IgD-negative memory B cell (primary cell): ENCODE measurements at regions not wholly inside any gene's neighbourhood (a gene's known extent, or its start where the extent isn't known, plus 50 kb on each side); places are given as distances from the start of the nearest gene placed in this dataset.

Experiments
- H3K27ac Mint-ChIP-seq, 3 donors: one replicate each; pipeline ENCODE4 v1.8.0; 2020 to 2022; ENCODE audit warnings: mild to moderate bottlenecking in 3 of 3, mixed read lengths in 3 of 3, moderate library complexity in 1 of 3
- H3K27me3 Mint-ChIP-seq: one replicate; pipeline ENCODE4 v1.8.0; 2021; ENCODE audit warnings: mixed read lengths
- H3K36me3 Mint-ChIP-seq: one replicate; pipeline ENCODE4 v1.8.0; 2020; ENCODE audit warnings: mild to moderate bottlenecking, mixed read lengths
- H3K4me1 Mint-ChIP-seq, 3 donors: one replicate each; pipeline ENCODE4 v1.8.0; 2020 to 2022; ENCODE audit warnings: mixed read lengths in 3 of 3, mild to moderate bottlenecking in 1 of 3
- H3K4me3 Mint-ChIP-seq, 4 donors: one replicate each; pipeline ENCODE4 v1.8.0; 2020 to 2022; ENCODE audit warnings: mild to moderate bottlenecking in 4 of 4, mixed read lengths in 4 of 4, moderate library complexity in 3 of 4
- H3K9me3 Mint-ChIP-seq, 3 donors: one replicate each; pipeline ENCODE4 v1.8.0; 2020 to 2021; ENCODE audit warnings: mixed read lengths in 3 of 3, mild to moderate bottlenecking in 1 of 3

DNA sequence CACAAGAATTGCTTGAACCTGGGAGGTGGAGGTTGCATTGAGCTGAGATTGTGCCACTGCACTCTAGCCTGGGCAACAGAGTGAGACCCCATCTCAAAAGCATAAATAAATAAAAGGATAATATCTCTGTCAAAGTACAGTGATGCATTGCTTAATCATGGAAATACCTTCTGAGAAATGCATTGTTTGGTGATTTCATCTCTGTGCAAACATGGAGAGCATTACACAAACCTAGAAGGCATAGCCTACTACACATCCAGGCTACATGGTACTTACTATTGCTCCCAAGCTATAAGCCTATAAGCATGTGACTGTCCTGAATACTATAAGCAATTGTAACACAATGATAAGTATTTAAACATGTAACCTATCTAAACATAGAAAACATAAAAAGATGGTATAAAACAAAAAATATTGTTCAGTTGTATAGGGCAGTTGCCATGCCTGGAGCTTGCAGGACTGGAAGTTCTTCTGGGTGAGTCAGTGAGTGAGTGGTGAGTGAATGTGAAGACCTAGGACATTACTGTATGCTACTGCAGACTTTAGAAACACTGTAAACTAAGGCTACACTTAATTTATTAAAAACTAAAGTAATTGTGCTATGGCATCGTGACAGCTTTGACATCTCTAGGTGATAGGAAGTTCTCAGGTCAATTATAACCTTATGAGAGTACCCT lies 93.6 kb upstream of the SNRPN start:
- H3K4me3 Mint-ChIP-seq, result no peak overlapping the region
- H3K4me1 Mint-ChIP-seq, result peaks cover 0 to 4% (median 0%) of the 10 kb centered on the region in 3 donors
- H3K9me3 Mint-ChIP-seq, result peaks cover 0 to 5% (median 0%) of the 10 kb centered on the region in 3 donors
- H3K27me3 Mint-ChIP-seq, result no peaks in the 10 kb centered on the region
- no peaks in the 10 kb centered on the region for H3K36me3 Mint-ChIP-seq
- H3K27ac Mint-ChIP-seq, result peak overlapping the region in 1 of 3 donors; percentile 35

DNA sequence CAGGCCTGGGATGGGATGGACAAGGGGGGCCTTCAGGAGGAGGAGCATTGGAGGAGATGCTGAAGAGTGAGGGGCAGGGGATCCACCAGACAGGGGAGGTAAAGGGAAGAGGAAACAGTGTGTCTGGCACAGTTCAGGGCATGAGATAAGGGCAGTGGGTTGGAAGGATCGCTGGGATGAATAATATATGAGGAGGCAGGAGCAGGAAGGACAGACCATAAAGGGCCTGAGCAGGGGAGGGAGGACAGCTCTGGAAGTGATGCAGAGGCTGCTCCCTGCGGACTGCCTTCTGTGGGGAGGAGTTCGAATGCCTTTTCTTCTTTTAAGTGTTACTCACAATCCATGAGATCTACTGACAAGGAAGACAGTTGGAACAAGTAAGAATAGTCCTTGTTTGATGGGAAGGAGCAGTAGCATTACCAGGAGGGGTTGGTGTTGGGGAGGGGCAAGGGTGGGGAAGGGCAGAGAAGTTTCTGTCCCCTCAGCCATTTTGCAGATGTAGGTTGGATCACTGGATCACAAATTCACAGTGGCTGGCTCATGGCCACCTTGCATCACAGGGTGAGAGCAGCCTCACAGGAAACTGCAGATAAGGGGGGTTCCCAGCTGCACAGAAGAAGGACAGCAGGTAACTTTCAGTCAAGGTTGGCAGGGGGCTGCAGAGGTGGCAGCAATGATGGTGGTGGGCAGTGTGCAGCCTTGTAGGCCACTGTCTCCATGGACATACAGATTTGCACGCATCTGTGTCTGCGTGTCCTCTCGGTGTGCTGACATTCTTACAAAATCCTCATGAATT lies 91.9 kb upstream of the SNRPN start:
- no peak overlapping the region for H3K4me3 Mint-ChIP-seq
- no peaks in the 10 kb centered on the region for H3K27me3 Mint-ChIP-seq
- H3K9me3 Mint-ChIP-seq, result peaks cover 2 to 6% (median 5%) of the 10 kb centered on the region in 3 donors
- no peak overlapping the region for H3K27ac Mint-ChIP-seq
- H3K4me1 Mint-ChIP-seq, result peaks cover 0 to 4% (median 0%) of the 10 kb centered on the region in 3 donors
- H3K36me3 Mint-ChIP-seq, result no peaks in the 10 kb centered on the region

DNA sequence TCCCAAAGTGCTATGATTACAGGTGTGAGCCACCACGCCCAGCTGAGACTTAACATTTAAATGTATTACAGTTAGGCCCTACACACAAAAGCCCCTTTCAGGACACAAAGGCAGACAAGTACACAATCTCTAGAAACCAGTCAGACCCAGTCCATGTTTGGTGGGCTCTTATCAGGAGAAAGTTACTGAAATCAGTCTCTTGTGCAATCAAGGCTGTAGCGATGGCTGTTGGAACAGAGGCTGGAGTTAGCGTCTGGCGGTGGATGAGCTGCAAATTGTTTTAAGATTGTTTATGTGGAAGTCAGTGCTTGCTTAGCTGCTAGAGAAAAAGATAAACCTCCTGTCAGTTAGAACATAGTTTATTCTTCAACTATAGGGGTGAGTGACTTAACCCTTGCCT lies 89.5 kb upstream of the SNRPN start:
- H3K27ac Mint-ChIP-seq, result no peak overlapping the region
- no peaks in the 10 kb centered on the region for H3K27me3 Mint-ChIP-seq

DNA sequence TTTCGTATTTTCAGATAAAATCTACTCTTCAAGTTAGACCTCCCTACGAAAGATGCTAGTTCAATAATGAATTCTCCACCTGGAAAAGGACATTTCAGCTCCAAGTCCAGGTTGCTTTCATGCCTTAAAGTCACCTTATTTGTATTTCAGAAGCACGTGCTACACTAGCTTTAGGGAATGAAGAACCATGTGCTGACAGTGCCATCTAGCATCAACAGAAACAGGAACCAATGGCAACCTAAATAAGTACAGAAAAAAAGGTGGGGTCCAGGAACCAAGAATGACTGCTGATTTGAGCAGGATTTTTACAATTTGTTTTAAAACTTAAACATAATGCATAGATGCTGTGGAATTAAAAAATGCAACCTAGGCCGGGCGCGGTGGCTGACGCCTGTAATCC lies 77.6 kb upstream of the SNRPN start:
- peaks cover 2% of the 10 kb centered on the region for H3K36me3 Mint-ChIP-seq
- no peak overlapping the region for H3K4me3 Mint-ChIP-seq
- H3K27me3 Mint-ChIP-seq, result no peaks in the 10 kb centered on the region
- no peaks in the 10 kb centered on the region for H3K4me1 Mint-ChIP-seq
- H3K9me3 Mint-ChIP-seq, result peaks cover 12 to 17% (median 12%) of the 10 kb centered on the region in 3 donors
- H3K27ac Mint-ChIP-seq, result no peak overlapping the region

More for the DNA sequence above, 89.5 kb upstream of the SNRPN start:
- peaks cover 2 to 6% (median 3%) of the 10 kb centered on the region in 3 donors for H3K9me3 Mint-ChIP-seq
- no peaks in the 10 kb centered on the region for H3K36me3 Mint-ChIP-seq
- peaks cover 0 to 4% (median 0%) of the 10 kb centered on the region in 3 donors for H3K4me1 Mint-ChIP-seq
- no peak overlapping the region for H3K4me3 Mint-ChIP-seq

DNA sequence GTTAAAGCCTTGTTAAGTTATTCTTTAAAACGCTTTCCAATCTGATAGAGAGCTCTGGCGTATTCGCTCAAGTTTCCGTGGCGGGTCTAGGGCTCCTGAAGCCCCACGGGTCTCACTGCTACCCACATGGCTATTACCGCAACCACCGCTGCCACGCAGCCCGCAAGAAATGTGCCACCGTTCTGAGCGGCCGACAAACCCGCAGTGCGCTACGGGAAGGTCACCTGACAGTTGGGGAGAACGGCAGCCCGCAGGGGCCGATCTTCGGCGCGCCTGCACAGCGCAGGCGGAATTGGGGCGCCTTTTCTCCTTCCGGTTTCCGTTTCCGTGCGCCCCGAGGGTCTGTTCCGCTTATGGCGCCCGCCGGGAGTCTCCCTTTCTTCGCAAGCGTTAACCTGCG lies 76.6 kb upstream of the SNRPN start:
- Mint-ChIP-seq H3K4me3 (peak overlapping the region in 2 of 4 donors; percentile 16 to 37), H3K9me3 (peaks cover 10 to 17% (median 12%) of the 10 kb centered on the region in 3 donors), H3K36me3 (peaks cover 2% of the 10 kb centered on the region), H3K27ac (no peak overlapping the region), H3K27me3 (no peaks in the 10 kb centered on the region), H3K4me1 (no peaks in the 10 kb centered on the region)

DNA sequence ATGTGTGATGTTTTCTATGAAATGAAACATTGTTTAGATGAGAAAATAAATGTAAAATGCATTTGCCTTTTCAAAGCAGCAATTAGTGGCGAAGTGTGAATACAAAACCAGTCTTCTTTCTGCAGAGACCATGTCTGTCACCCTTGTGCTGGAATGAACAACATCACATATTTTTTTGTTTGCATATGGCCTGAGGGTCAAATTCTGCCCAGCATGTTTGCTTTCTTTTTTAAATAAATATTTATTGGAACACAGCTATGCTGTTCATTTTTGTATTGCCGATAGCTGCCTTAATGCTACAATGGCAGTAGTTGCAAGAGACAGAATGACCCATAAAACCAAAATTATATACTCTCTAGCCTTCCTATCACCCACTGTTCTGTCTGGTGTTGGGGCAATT lies 75.3 kb upstream of the SNRPN start:
- Mint-ChIP-seq H3K27me3 (no peaks in the 10 kb centered on the region), H3K27ac (no peak overlapping the region), H3K9me3 (peaks cover 7 to 19% (median 12%) of the 10 kb centered on the region in 3 donors), H3K4me3 (no peak overlapping the region), H3K4me1 (no peaks in the 10 kb centered on the region), H3K36me3 (peaks cover 2% of the 10 kb centered on the region)

GRCh38 chr15:24880663-24881062 lies 74.1 kb upstream of the SNRPN start:
- H3K4me3 Mint-ChIP-seq, result no peak overlapping the region
- no peaks in the 10 kb centered on the region for H3K4me1 Mint-ChIP-seq
- peaks cover 5 to 9% (median 7%) of the 10 kb centered on the region in 3 donors for H3K9me3 Mint-ChIP-seq
- no peaks in the 10 kb centered on the region for H3K36me3 Mint-ChIP-seq
- no peak overlapping the region for H3K27ac Mint-ChIP-seq
- H3K27me3 Mint-ChIP-seq, result no peaks in the 10 kb centered on the region

GRCh38 chr15:24886538-24886937 lies 68.2 kb upstream of the SNRPN start:
- H3K4me1 Mint-ChIP-seq, result no peaks in the 10 kb centered on the region
- no peak overlapping the region for H3K27ac Mint-ChIP-seq
- no peaks in the 10 kb centered on the region for H3K36me3 Mint-ChIP-seq
- peaks cover 1 to 8% (median 4%) of the 10 kb centered on the region in 3 donors for H3K9me3 Mint-ChIP-seq
- no peaks in the 10 kb centered on the region for H3K27me3 Mint-ChIP-seq
- H3K4me3 Mint-ChIP-seq, result no peak overlapping the region

- H3K9me3 Mint-ChIP-seq, result peaks cover 6 to 22% (median 6%) of the 10 kb centered on the region in 3 donors
- H3K4me1 Mint-ChIP-seq, result no peaks in the 10 kb centered on the region
- H3K27ac Mint-ChIP-seq, result no peak overlapping the region
- no peaks in the 10 kb centered on the region for H3K36me3 Mint-ChIP-seq
- no peaks in the 10 kb centered on the region for H3K27me3 Mint-ChIP-seq
- H3K4me3 Mint-ChIP-seq, result no peak overlapping the region
Observed at GRCh38 chr15:24898715-24899272, 56.0 kb upstream of the SNRPN start.

GRCh38 chr15:24899367-24899766 lies 55.4 kb upstream of the SNRPN start:
- Mint-ChIP-seq H3K4me1 (no peaks in the 10 kb centered on the region), H3K9me3 (peaks cover 6 to 22% (median 6%) of the 10 kb centered on the region in 3 donors), H3K4me3 (no peak overlapping the region), H3K27ac (no peak overlapping the region), H3K27me3 (no peaks in the 10 kb centered on the region), H3K36me3 (no peaks in the 10 kb centered on the region)

GRCh38 chr15:24899795-24900194 lies 55.0 kb upstream of the SNRPN start:
- H3K27ac Mint-ChIP-seq, result no peak overlapping the region
- H3K4me3 Mint-ChIP-seq, result no peak overlapping the region
- H3K36me3 Mint-ChIP-seq, result no peaks in the 10 kb centered on the region
- peaks cover 6 to 22% (median 6%) of the 10 kb centered on the region in 3 donors for H3K9me3 Mint-ChIP-seq
- H3K27me3 Mint-ChIP-seq, result no peaks in the 10 kb centered on the region
- H3K4me1 Mint-ChIP-seq, result no peaks in the 10 kb centered on the region

DNA sequence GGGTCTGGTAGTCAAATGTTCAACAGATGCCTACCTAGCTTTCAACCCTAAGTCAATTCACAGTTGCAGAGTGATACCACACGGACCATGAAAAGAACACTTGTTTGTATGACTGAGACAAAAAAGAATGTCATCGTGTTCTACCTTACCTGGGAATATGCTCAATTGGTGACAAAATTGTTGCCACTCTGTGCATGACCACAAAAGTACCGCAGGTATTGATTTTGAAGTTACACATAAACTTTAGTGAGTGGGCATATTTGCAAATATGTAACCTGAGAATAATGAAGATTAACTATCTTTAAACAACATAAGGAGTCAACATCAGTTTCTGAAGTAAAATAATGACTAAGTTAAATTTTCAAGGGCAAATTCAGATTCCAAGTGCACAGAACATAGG lies 53.4 kb upstream of the SNRPN start:
- Mint-ChIP-seq H3K9me3 (peaks cover 3 to 23% (median 4%) of the 10 kb centered on the region in 3 donors), H3K4me3 (no peak overlapping the region)

More for the DNA sequence above, 53.4 kb upstream of the SNRPN start:
- Mint-ChIP-seq H3K27ac (no peak overlapping the region), H3K4me1 (no peaks in the 10 kb centered on the region), H3K36me3 (no peaks in the 10 kb centered on the region), H3K27me3 (no peaks in the 10 kb centered on the region)
